AG04449 (cell line): ENCODE measurements at regions not wholly inside any gene's neighbourhood (a gene's known extent, or its start where the extent isn't known, plus 50 kb on each side); places are given as distances from the start of the nearest gene placed in this dataset.

Experiments
- CTCF ChIA-PET: fragments of 350-600 bp; formaldehyde crosslinking; extraction: SDS; loops from one replicate; lab custom pipeline; 2021; ENCODE audit warnings: antibody characterized with exemption; lab: Yijun Ruan, JAX
- POLR2A ChIA-PET: fragments of 400-600, 350-600 bp; formaldehyde crosslinking; extraction: SDS; loops from one replicate; lab custom pipeline; 2020; ENCODE audit warnings: antibody characterized with exemption, inconsistent platforms; lab: Yijun Ruan, JAX
- DNase-seq: peaks from one replicate; pipeline ENCODE4 v3.0.0-alpha.2; 2010; ENCODE audit warnings: low read depth, low spot score
- H3K4me3 ChIP-seq: 2 replicates; pipeline ENCODE4 v1.5.1; 2011; ENCODE audit warnings: low read depth, mild to moderate bottlenecking, control low read depth, low read length
- TF ChIP-seq, protein P1 (sequence below): IDR thresholded peaks from one replicate; pipeline ENCODE4 v1.5.1; 2011; ENCODE audit warnings: mild to moderate bottlenecking, moderate library complexity, low read length, control low read depth, inconsistent platforms; ENCODE audit not compliant: insufficient read depth; ENCODE audit errors: missing control alignments

DNA sequence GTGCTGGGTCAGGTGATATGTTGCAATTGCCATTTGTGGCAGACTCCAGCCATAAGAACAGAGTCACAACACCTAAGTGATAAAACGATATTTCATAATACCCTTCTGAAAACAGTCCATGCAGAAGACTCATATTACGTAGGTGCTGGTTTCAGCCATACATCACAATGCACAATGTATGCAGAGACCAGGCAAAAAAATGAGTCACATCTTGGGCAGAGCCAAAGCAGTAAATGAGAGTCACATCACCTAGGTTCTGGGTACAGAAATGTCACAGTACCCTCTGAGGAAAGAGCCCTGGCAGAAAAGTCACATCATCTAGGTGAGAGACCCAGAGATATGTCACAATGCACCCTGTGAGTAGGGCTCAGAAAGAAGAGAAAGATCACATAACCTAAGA lies 125.2 kb upstream of the ZNF91 start:
- TF ChIP-seq, protein P1, sequence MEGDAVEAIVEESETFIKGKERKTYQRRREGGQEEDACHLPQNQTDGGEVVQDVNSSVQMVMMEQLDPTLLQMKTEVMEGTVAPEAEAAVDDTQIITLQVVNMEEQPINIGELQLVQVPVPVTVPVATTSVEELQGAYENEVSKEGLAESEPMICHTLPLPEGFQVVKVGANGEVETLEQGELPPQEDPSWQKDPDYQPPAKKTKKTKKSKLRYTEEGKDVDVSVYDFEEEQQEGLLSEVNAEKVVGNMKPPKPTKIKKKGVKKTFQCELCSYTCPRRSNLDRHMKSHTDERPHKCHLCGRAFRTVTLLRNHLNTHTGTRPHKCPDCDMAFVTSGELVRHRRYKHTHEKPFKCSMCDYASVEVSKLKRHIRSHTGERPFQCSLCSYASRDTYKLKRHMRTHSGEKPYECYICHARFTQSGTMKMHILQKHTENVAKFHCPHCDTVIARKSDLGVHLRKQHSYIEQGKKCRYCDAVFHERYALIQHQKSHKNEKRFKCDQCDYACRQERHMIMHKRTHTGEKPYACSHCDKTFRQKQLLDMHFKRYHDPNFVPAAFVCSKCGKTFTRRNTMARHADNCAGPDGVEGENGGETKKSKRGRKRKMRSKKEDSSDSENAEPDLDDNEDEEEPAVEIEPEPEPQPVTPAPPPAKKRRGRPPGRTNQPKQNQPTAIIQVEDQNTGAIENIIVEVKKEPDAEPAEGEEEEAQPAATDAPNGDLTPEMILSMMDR: no peak
- H3K4me3 ChIP-seq: no peak overlapping the region
- POLR2A ChIA-PET: no interaction called here
- CTCF ChIA-PET: no interaction called here
- DNase-seq: no peak

DNA sequence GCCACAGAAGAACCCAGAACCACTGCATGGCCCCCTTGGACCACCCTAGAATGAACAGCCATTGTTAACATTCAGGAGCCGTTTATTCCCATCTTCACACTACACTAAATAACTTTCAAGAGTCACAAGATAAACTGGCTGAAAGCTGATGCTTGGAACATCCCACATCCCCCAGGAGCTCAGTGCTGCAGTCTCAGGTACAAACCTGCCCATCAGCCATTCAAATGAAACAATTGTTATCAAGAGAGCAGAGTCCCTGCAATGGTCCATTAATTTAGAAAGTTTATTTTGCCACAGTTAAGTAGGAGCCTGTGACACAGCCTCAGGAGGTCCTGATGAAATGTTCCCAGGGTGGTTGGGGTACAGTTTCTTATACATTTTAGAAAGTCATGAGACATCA lies 123.8 kb upstream of the ZNF91 start:
- TF ChIP-seq, protein P1: no peak
- H3K4me3 ChIP-seq: no peak overlapping the region
- POLR2A ChIA-PET: no interaction called here

DNA sequence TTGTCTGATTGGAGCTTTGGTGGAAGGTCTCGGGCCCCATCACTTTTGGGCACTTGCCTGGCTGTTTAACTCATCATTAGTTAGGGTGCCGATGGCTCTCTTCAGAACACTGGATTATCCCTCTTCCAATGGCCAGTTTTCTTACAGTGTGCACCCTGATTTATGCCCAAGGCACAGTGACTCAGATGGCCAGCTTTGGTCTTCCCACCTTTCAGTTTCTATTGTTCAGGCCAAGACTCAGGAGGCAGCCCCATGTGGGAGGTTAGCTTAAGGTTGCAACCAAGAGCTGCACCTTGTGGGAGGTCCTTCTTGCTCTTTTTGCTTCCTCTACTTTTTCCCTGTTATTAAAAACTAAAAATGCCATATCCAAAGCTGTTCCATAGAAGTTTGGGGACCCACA lies 121.0 kb upstream of the ZNF91 start:
- TF ChIP-seq, protein P1: no peak
- DNase-seq: no peak
- ChIA-PET CTCF (no interaction called here), POLR2A (no interaction called here)
- H3K4me3 ChIP-seq: no peak overlapping the region

More for the DNA sequence above, 123.8 kb upstream of the ZNF91 start:
- DNase-seq: no peak
- CTCF ChIA-PET: no interaction called here

DNA sequence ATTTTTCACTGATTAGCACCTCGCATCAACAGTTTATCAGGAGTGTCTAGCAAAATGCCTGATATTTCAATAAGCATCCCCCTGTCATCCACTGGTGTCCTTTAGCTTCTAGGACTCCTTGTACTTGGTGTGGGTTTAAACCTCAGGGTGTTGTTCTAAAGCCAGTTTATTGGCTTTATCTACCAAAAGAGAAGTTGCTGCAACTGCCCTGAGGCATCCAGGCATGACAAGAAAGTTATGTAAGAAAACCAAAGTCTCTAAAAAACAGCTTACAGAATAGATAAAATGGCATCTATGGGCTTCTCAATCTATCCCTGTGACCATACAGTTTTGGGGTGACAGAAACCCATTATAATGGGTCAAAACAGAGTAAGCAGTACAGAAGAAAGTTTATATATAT lies 120.3 kb upstream of the ZNF91 start:
- POLR2A ChIA-PET: no interaction called here
- TF ChIP-seq, protein P1: no peak
- no peak overlapping the region for H3K4me3 ChIP-seq
- CTCF ChIA-PET: no interaction called here
- no peak for DNase-seq

DNA sequence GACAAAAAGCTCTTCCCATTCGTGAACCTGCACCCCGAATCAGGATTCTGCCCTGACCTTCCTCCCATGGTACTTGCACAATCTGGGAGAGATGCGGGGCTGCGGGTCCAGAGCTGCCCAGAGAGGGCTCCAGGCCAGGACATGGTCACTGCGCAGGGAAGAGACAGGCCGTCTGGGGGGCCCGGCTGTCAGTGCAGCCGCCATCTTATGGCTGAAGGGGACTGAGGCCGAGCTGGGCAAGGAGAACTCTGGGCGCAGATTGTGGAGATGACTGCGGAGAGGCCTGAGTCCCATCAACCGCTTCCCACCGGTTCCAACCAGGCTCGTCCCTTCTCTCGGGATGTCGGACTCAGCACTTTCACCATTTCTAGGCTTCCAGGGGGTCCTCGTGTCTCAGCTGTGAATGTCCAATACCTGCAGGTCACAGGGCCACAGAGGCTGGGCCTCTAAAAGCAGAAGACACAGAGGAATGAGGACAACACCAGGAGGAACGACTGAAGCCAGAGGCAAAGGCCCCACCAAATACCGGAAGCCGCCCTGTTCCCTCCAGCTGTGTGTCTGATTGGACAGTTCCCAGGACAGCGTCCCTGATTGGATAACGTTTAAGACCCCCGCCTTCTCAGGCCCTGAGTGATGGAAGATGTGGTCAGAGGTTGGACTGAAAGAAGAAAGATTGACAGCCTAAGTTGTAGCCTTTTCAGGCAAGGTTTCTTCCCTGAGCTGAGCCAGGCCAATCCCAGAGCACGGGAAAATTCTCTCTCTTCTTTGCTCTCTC lies 117.1 kb upstream of the ZNF91 start:
- POLR2A ChIA-PET: interaction anchor here (0.7 kb wide), 1 partner anchor 579 kb away, joined by 3 read pairs; no protein-coding TSS in a partner anchor
- no peak overlapping the region for H3K4me3 ChIP-seq
- CTCF ChIA-PET: no interaction called here
- TF ChIP-seq, protein P1: no peak
- no peak for DNase-seq

DNA sequence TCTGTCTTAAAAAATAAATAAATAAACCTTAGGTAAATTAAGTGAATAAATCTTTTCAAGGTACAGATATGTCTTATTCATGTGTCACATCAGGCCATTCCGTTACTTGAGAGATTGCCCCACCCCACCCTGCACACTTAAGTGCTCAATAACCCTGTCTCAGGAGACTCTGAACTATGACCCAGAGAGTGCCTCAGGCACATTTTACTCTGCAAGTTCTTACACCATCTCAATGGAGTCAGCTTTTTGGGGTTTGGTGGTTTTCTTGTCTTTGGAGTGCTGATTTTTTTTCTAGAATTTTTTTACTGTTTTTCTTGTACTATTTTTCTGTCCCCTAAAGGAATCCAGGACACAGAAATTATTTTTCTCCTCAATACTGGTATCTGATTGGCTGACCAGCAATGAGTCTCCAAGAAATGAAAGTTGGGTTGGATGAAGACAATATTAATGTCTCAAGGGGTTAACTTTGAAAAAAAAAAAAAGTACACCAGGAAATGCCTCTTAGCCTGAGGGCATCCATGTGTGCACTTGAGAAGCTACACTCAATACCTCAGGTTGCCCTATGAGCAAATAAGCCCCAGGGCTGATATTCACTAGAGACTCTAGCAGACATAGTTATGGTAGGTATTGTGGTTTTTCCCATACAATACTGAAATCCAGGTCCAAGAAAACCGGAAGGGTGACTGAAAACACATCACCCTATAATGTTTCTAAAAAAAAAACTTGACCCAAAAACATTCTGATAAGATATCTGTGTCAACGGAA lies 114.6 kb upstream of the ZNF91 start:
- POLR2A ChIA-PET: no interaction called here
- TF ChIP-seq, protein P1: no peak
- DNase-seq: no peak
- CTCF ChIA-PET: no interaction called here
- no peak overlapping the region for H3K4me3 ChIP-seq
